ENCODE measurements at regions not wholly inside any gene's neighbourhood (a gene's known extent, or its start where the extent isn't known, plus 50 kb on each side); places are given as distances from the start of the nearest gene placed in this dataset.

GRCh38 chr5:144864118-144864517, 693.4 kb downstream of the KCTD16 start:
- no peaks in the 10 kb centered on the region for H3K9me3 ChIP-seq (ENCODE audit: severe bottlenecking)
- H3K27me3 ChIP-seq (ENCODE audit: insufficient read depth, low read depth, severe bottlenecking), result no peaks in the 10 kb centered on the region
- no peak for TF ChIP-seq CTCF (IDR thresholded peaks at IDR 0.05; ENCODE audit: low read depth, low read length)
- no peak overlapping the region for H3K4me3 ChIP-seq (ENCODE audit: low read depth, low read length)
- no peak overlapping the region for H3K27ac ChIP-seq
- H3K36me3 ChIP-seq, result no peaks in the 10 kb centered on the region
- DNase-seq, result no peak

- no peak for DNase-seq
- no peaks in the 10 kb centered on the region for H3K27me3 ChIP-seq (ENCODE audit: insufficient read depth, low read depth, severe bottlenecking)
- H3K36me3 ChIP-seq, result no peaks in the 10 kb centered on the region
- no peaks in the 10 kb centered on the region for H3K9me3 ChIP-seq (ENCODE audit: severe bottlenecking)
- no peak for TF ChIP-seq CTCF (IDR thresholded peaks at IDR 0.05; ENCODE audit: low read depth, low read length)
- H3K4me3 ChIP-seq (ENCODE audit: low read depth, low read length), result no peak overlapping the region
- H3K27ac ChIP-seq, result no peak overlapping the region
Observed at GRCh38 chr5:144857454-144857853, 686.8 kb downstream of the KCTD16 start.

- Histone ChIP-seq H3K27ac (no peak overlapping the region), H3K9me3 (ENCODE audit: severe bottlenecking) (no peaks in the 10 kb centered on the region), H3K27me3 (ENCODE audit: insufficient read depth, low read depth, severe bottlenecking) (no peaks in the 10 kb centered on the region), H3K36me3 (no peaks in the 10 kb centered on the region), H3K4me3 (ENCODE audit: low read depth, low read length) (no peak overlapping the region)
- no peak for TF ChIP-seq CTCF (IDR thresholded peaks at IDR 0.05; ENCODE audit: low read depth, low read length)
- no peak for DNase-seq
Observed at GRCh38 chr5:144844086-144844485, 673.4 kb downstream of the KCTD16 start.

GRCh38 chr5:144832416-144832815, 661.7 kb downstream of the KCTD16 start:
- Histone ChIP-seq H3K9me3 (ENCODE audit: severe bottlenecking) (no peaks in the 10 kb centered on the region), H3K27me3 (ENCODE audit: insufficient read depth, low read depth, severe bottlenecking) (no peaks in the 10 kb centered on the region), H3K4me3 (ENCODE audit: low read depth, low read length) (no peak overlapping the region), H3K36me3 (no peaks in the 10 kb centered on the region), H3K27ac (no peak overlapping the region)
- no peak for DNase-seq
- TF ChIP-seq CTCF (IDR thresholded peaks at IDR 0.05; ENCODE audit: low read depth, low read length), result no peak

- Histone ChIP-seq H3K27ac (no peak overlapping the region), H3K4me3 (ENCODE audit: low read depth, low read length) (no peak overlapping the region), H3K9me3 (ENCODE audit: severe bottlenecking) (no peaks in the 10 kb centered on the region), H3K36me3 (no peaks in the 10 kb centered on the region), H3K27me3 (ENCODE audit: insufficient read depth, low read depth, severe bottlenecking) (no peaks in the 10 kb centered on the region)
- no peak for TF ChIP-seq CTCF (IDR thresholded peaks at IDR 0.05; ENCODE audit: low read depth, low read length)
- no peak for DNase-seq
Observed at GRCh38 chr5:144831650-144832049, 661.0 kb downstream of the KCTD16 start.

GRCh38 chr5:144822503-144822902, 651.8 kb downstream of the KCTD16 start:
- Histone ChIP-seq H3K4me3 (ENCODE audit: low read depth, low read length) (no peak overlapping the region), H3K27ac (no peak overlapping the region), H3K27me3 (ENCODE audit: insufficient read depth, low read depth, severe bottlenecking) (no peaks in the 10 kb centered on the region), H3K36me3 (no peaks in the 10 kb centered on the region), H3K9me3 (ENCODE audit: severe bottlenecking) (no peaks in the 10 kb centered on the region)
- no peak for TF ChIP-seq CTCF (IDR thresholded peaks at IDR 0.05; ENCODE audit: low read depth, low read length)
- DNase-seq, result no peak
